IPS DF 19.7 (cell line): ENCODE measurements at regions not wholly inside any gene's neighbourhood (a gene's known extent, or its start where the extent isn't known, plus 50 kb on each side); places are given as distances from the start of the nearest gene placed in this dataset.

ENCODE experiments used
- DNase-seq: peaks from one replicate; pipeline ENCODE4 v3.0.0-alpha.2; 2013; ENCODE audit warnings: low read depth, low spot score

DNA sequence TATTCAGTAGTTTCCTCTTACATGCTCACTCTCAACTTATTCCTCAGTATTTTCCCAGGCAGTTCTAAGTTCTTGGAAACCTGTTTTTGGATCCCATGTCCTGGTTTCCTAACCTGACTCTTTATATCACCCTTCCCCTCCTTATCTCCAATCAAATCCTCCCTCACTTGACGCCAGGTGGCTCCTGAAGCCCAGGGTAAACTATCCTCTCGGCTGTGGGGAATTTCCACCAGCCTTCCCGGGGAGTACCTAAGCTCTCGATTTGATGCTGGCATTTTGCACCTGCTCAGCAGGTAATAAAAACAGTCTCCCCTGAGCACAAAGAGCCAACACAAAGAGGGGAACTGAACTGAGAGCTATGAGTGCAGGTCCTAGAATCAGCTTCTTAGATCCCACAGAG, 538.0 kb downstream of the SLC4A3 start:
- DNase-seq: no peak

DNA sequence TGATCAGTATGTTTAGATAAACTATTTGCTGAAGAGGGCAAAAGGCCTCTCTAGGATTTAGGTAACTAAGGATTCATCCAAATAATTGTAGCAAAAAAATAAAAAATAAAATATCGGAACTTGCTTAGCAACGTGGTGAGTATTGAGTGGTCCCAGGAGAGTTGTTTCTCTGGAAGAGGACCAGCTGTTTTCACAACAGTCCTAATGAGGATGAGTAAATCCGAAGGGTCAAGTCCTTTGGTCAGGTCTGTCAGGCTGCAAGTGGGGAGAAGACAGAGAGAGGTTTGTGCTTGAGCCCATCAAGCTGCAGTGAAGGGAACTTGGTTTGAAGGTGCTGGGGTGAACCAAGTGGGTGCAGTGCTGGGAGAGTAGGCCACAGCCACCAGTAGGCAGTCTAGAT, 539.2 kb downstream of the SLC4A3 start:
- DNase-seq: no peak

GRCh38 chr2:220167956-220168355, 540.5 kb downstream of the SLC4A3 start:
- DNase-seq: no peak

DNA sequence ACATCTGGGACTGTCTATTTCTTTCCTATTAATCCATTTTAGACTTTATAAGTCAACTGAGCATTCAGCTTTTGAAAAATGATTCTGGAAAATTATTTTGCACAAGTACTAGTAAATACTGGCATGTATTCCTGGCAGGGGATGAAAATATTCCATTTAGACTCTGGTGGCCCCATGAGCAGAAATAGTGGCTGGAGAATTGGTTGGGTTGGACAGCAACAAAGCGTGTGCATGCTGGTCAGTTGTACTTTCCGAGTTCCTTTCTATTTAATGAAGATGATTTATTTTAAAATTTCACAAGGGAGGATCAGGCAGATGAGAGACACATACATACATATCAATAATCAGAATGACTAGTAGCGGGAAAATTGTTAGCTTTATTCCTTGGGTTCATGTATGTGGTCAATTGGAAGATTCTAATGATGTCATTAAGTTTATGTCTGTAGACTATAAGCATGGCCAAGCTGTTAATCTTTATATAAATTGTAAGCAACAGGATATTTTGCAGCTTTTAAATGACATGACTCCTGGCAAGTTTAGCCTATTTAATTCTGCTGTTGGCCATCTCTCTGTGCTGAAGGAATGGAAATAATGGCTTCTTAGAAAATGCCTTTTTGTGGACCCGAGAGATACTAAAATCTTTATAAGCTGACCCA, 541.6 kb downstream of the SLC4A3 start:
- DNase-seq: no peak

DNA sequence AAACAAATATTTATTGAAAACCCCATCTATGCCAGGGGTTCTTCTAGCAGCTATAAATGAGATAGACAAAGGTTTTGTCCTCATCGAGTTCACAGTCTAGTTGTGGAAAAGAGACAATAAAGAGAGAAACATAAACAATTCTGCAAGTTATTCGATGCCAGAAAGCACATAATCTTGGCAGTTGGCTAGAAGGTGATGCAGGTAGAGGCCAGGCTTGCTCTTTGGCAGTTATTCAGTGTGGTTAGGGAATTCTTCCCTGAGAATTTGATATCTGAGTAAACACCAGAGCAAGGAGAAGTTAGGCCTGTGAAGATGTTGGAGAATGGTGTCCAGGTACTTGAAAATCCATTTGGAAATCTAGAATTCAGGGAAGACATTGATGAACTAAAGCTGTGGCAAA, 547.4 kb downstream of the SLC4A3 start:
- DNase-seq: no peak

GRCh38 chr2:220175967-220176366, 548.5 kb downstream of the SLC4A3 start:
- no peak for DNase-seq

GRCh38 chr2:220178991-220179695, 551.7 kb downstream of the SLC4A3 start:
- no peak for DNase-seq

GRCh38 chr2:220181165-220181564, 553.7 kb downstream of the SLC4A3 start:
- no peak for DNase-seq

- no peak for DNase-seq
Measured at GRCh38 chr2:220182790-220183189, 555.4 kb downstream of the SLC4A3 start.

GRCh38 chr2:220185766-220186305, 558.4 kb downstream of the SLC4A3 start:
- no peak for DNase-seq

DNA sequence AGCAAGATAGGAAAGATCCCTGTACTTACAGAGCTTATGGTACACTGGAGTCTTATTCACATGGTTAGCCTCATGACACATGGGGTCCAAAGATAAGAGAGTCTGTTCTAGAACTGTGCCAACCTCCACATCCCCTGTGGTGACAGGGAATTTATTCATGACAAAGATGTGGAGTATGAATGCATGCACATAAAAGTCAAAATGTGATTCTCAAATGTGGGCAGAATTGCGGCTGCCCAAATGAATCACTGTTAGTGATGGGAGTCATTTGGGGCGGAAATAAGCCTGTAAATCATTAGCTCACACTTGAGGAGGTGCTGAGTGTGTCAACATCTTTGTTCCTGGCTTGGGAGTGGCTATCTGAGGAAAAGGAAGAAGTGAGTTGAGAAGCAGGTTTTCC, 560.6 kb downstream of the SLC4A3 start:
- DNase-seq: no peak

GRCh38 chr2:220191031-220191430, 563.6 kb downstream of the SLC4A3 start:
- no peak for DNase-seq

DNA sequence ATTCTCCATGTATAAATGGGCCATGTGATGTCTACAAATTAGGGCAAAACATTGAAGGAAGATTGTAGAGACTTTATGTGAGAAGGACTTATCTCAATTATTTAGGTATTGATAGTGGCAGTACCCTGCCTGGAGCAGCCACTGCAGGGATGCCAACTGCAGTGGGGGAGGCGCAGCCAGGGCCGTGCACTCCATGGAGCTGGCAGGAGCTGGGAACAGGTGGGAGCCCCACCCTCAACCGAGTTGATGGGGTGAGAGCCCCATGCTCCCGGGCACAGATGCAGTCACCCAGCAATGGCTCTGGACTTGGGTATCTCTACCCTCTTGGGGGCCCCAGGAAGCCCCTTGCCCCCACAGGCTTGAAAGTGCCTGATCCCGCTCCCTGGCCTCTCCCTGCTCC, 564.3 kb downstream of the SLC4A3 start:
- DNase-seq: no peak

- no peak for DNase-seq
Measured at GRCh38 chr2:220192994-220193753, 565.7 kb downstream of the SLC4A3 start.

- DNase-seq: no peak
Measured at GRCh38 chr2:220194630-220195584, 567.5 kb downstream of the SLC4A3 start.

- no peak for DNase-seq
Measured at GRCh38 chr2:220198896-220199295, 571.5 kb downstream of the SLC4A3 start.

DNA sequence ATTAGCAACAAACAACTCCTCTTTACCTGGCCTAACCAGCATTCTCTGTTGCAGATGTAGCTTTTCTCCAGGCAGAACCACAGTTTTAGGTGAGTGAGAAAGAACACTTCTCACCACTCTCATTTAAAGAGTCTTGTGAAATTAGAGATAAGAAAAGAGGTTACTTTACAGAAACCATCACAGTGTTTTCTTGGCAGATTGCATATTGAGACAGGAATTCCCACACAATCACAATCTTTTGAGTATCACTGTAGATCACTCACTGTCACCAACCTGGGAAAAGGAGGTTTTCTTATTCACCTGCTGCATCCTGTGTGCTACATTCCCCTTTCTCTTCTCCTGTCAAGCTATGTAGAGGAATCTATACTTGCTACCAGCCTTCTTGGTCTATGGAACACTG, 574.6 kb downstream of the SLC4A3 start:
- no peak for DNase-seq

- no peak for DNase-seq
Measured at GRCh38 chr2:220209093-220209492, 581.7 kb downstream of the SLC4A3 start.

DNA sequence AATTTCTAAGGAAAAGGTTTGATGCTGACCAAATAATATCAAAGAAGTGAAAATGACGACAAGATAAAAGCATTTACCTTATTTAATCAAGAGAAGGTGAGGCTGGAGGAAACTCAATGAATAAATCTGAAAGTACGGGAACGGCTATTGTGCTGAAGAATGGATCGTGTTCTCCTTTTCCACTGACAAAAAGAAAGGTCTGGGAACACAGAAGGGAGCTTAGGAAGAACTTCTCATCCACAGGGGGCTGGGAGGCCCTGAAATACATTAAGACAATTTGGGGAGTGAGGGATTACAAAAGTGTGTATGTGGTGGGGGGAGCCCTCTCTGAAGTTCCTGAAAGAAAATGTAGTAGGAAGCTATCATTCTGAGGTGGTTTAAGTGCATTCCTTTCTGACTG, 582.3 kb downstream of the SLC4A3 start:
- no peak for DNase-seq

DNA sequence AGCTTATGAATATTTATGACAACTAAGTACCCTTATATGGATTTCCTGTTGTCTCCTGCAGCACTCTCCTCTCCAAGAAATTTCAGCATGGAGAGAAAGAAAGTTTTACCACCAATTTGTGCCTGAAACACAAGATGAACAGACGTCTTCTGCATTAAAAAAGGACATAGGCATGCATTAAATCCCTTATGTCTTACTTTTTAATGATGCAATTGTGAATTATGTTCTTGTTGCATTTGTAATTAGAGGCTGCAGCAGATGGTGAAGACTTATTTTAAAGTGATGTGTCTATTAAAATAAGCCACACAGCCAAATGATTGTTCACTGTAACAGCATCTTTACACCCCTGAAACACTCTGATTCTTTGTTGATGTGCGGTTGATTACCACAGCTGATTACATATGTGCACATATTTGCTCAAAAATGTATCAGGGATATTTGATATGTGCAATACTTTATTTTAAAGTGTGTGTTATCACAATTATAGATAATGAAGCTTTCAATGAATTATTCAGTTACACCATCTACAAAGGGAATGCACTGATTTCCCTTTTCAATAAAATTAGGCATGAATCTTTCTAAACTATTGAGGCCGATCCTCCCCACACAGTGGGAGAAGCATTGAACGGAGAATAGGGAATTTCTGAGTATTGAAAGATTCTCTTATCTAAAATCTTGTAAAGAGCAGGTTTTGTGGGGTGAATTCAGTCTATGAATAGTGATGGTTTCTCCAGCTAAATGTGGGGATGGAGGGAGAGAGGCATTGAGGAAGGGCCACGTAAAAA, 585.1 kb downstream of the SLC4A3 start:
- no peak for DNase-seq

DNA sequence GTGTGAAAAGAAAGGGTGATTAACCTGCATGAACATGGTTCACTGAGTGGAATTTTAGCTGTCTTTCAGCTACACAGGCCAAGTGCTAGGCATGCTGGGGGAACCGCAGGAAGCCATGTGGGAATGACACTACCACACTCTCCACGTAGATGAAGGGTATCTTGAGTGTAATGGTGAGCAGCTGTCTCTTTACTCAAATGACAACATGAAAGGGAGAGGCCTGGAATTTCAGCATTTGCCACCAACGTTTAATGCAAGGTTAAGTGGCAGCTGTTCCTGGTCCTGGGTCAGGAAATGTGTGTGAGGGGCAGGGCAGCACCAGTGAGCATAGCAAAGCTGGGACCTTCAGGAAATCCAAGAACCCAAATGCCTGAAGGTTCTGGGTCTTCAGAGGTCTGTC, 588.4 kb downstream of the SLC4A3 start:
- no peak for DNase-seq
